DOHH2 (cell line): ENCODE measurements at regions not wholly inside any gene's neighbourhood (a gene's known extent, or its start where the extent isn't known, plus 50 kb on each side); places are given as distances from the start of the nearest gene placed in this dataset.

Experiments
- EZH2phosphoT487 ChIP-seq: fragments of 200-600 bp; sonication (generic); IDR thresholded peaks from 2 replicates; pipeline ENCODE4 v1.6.1; 2017; ENCODE audit warnings: borderline replicate concordance, mild to moderate bottlenecking, antibody characterized with exemption, low read length, moderate library complexity, mixed read lengths
- TF ChIP-seq, protein P1 (sequence below): fragments of 200-600 bp; sonication (generic); IDR thresholded peaks from one replicate; pipeline ENCODE4 v1.5.1; 2014; ENCODE audit warnings: antibody characterized with exemption, mild to moderate bottlenecking, low read depth, low read length; ENCODE audit not compliant: poor library complexity, severe bottlenecking

DNA sequence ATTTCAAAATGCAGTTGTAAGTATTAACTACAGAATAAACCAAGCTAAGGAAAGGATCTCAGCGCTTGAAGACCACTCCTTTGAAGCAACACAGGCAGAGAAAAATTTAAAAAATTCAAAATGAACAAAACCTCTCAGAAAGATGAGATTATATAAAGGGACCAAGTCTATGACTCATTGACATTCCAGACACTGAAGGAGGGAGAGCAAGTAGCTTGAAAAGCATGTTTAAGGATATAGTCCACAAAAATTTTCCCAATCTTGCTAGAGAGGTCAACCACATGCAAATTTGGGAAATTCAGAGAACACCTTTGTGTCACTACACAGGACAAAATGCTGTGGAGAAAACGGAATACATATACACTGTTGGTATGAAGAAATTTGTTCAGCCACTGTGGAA lies 112.6 kb upstream of the MC4R start:
- TF ChIP-seq, protein P1, sequence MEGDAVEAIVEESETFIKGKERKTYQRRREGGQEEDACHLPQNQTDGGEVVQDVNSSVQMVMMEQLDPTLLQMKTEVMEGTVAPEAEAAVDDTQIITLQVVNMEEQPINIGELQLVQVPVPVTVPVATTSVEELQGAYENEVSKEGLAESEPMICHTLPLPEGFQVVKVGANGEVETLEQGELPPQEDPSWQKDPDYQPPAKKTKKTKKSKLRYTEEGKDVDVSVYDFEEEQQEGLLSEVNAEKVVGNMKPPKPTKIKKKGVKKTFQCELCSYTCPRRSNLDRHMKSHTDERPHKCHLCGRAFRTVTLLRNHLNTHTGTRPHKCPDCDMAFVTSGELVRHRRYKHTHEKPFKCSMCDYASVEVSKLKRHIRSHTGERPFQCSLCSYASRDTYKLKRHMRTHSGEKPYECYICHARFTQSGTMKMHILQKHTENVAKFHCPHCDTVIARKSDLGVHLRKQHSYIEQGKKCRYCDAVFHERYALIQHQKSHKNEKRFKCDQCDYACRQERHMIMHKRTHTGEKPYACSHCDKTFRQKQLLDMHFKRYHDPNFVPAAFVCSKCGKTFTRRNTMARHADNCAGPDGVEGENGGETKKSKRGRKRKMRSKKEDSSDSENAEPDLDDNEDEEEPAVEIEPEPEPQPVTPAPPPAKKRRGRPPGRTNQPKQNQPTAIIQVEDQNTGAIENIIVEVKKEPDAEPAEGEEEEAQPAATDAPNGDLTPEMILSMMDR, result no peak
- TF ChIP-seq EZH2phosphoT487, result no peak
